ENCODE measurements at regions not wholly inside any gene's neighbourhood (a gene's known extent, or its start where the extent isn't known, plus 50 kb on each side); places are given as distances from the start of the nearest gene placed in this dataset.

DNA sequence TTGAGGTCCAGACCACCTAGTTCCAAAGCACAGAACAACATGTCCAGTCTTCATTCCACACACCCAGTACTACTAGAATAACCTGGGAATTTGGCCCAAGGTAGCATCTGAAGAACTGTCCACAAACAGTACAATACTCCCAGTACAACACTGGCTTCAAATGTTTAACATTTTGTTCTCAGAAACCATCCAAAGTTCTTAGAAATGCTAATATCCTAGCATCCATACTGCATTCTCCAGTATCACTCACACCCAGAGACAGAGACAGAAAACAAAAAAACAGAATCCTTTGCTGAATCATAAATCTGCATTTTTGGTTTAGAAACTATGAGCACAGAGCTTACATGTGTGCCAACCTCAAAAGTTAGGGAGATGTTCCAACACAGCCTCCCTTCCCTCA is 490.8 kb downstream of the FOXO1 start:
- TF ChIP-seq, protein P1, sequence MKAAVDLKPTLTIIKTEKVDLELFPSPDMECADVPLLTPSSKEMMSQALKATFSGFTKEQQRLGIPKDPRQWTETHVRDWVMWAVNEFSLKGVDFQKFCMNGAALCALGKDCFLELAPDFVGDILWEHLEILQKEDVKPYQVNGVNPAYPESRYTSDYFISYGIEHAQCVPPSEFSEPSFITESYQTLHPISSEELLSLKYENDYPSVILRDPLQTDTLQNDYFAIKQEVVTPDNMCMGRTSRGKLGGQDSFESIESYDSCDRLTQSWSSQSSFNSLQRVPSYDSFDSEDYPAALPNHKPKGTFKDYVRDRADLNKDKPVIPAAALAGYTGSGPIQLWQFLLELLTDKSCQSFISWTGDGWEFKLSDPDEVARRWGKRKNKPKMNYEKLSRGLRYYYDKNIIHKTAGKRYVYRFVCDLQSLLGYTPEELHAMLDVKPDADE (conservative IDR thresholded peaks at IDR 0.05; ENCODE audit: control insufficient read depth, low read depth, low read length), result no peak
- TF ChIP-seq, protein P2, sequence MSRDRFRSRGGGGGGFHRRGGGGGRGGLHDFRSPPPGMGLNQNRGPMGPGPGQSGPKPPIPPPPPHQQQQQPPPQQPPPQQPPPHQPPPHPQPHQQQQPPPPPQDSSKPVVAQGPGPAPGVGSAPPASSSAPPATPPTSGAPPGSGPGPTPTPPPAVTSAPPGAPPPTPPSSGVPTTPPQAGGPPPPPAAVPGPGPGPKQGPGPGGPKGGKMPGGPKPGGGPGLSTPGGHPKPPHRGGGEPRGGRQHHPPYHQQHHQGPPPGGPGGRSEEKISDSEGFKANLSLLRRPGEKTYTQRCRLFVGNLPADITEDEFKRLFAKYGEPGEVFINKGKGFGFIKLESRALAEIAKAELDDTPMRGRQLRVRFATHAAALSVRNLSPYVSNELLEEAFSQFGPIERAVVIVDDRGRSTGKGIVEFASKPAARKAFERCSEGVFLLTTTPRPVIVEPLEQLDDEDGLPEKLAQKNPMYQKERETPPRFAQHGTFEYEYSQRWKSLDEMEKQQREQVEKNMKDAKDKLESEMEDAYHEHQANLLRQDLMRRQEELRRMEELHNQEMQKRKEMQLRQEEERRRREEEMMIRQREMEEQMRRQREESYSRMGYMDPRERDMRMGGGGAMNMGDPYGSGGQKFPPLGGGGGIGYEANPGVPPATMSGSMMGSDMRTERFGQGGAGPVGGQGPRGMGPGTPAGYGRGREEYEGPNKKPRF (IDR thresholded peaks at IDR 0.05; ENCODE audit: low read depth, low read length), result no peak
- TF ChIP-seq POLR2A (conservative IDR thresholded peaks at IDR 0.05), result no peak
- TF ChIP-seq, protein P3, sequence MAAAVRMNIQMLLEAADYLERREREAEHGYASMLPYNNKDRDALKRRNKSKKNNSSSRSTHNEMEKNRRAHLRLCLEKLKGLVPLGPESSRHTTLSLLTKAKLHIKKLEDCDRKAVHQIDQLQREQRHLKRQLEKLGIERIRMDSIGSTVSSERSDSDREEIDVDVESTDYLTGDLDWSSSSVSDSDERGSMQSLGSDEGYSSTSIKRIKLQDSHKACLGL (CRISPR knock-in tag; IDR thresholded peaks at IDR 0.05; ENCODE audit: borderline replicate concordance, poor library complexity, severe bottlenecking), result no peak
- no peak for TF ChIP-seq ELF4 (CRISPR knock-in tag; IDR thresholded peaks at IDR 0.05)
- TF ChIP-seq NR1H2 (CRISPR knock-in tag; IDR thresholded peaks at IDR 0.05), result no peak
- TF ChIP-seq YY1 (IDR thresholded peaks at IDR 0.05; ENCODE audit: borderline replicate concordance in 1 of 3, control insufficient read depth in 1 of 3, extremely low read depth in 1 of 3, insufficient read depth in 3 of 3, insufficient read length in 1 of 3, insufficient replicate concordance in 2 of 3, low read depth in 1 of 3, low read length in 2 of 3), result no peak
- TF ChIP-seq, protein P4, sequence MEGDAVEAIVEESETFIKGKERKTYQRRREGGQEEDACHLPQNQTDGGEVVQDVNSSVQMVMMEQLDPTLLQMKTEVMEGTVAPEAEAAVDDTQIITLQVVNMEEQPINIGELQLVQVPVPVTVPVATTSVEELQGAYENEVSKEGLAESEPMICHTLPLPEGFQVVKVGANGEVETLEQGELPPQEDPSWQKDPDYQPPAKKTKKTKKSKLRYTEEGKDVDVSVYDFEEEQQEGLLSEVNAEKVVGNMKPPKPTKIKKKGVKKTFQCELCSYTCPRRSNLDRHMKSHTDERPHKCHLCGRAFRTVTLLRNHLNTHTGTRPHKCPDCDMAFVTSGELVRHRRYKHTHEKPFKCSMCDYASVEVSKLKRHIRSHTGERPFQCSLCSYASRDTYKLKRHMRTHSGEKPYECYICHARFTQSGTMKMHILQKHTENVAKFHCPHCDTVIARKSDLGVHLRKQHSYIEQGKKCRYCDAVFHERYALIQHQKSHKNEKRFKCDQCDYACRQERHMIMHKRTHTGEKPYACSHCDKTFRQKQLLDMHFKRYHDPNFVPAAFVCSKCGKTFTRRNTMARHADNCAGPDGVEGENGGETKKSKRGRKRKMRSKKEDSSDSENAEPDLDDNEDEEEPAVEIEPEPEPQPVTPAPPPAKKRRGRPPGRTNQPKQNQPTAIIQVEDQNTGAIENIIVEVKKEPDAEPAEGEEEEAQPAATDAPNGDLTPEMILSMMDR (IDR thresholded peaks at IDR 0.05 in 2 of 3, conservative IDR thresholded peaks at IDR 0.05 in 1 of 3; ENCODE audit: insufficient read depth in 2 of 3, low read depth in 1 of 3, low read length in 3 of 3), result no peak
- TF ChIP-seq CBX8 (IDR thresholded peaks at IDR 0.05; ENCODE audit: borderline replicate concordance, extremely low read depth, low read depth, low read length, poor library complexity, severe bottlenecking), result no peak
- TF ChIP-seq ATF7 (IDR thresholded peaks at IDR 0.05), result no peak
